ENCODE measurements at regions not wholly inside any gene's neighbourhood (a gene's known extent, or its start where the extent isn't known, plus 50 kb on each side); places are given as distances from the start of the nearest gene placed in this dataset.

DNA sequence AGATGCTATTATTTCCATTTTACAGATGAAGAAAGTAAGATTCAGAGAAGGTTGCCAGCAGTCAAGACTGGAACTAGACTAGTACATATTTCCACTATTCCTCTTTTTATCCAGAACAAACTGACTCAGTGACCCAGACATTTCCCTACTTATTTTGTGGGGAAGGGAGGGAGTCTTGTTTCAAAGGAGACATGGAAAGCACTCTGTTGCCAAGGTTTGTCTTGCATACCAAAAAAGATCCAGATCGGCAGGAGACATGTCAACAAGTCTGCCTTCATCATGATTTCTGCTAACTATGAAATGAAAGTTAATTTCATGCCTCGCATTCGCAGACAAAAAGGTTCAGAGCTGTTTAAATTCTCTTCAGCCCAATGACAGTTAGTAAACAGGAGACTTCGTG lies 328.3 kb downstream of the DHX15 start:
- no peak for TF ChIP-seq POLR2A (IDR thresholded peaks at IDR 0.05; ENCODE audit: low read length)
- TF ChIP-seq GATA1 (IDR thresholded peaks at IDR 0.05; ENCODE audit: low read depth, low read length), result no peak
